ENCODE measurements at regions not wholly inside any gene's neighbourhood (a gene's known extent, or its start where the extent isn't known, plus 50 kb on each side); places are given as distances from the start of the nearest gene placed in this dataset.

DNA sequence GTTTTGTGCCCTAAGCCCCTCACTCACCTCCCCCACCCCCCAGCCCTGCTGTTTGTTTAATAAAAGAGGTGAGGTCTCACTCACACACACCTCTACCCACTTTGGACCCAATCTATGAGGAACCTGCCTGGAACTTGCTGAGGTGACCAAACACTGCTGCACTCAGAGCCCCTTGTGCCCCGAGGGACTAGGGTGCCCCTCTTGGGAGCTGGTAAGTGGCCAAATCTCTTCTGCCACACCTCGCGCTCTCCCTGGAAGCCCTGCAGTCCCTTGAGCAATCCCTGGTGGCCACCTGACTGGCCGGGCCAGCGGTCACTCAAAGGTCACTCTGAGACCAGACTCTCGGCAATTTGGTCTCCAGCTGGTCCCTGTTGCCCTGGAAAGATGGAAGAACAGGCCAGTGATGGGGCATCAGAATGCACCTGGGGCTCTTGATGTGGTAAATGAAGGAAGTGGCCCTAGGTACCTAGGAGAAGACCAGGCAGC lies 157.2 kb downstream of the MED10 start:
- no peaks in the 10 kb centered on the region for H3K27me3 ChIP-seq (ENCODE audit: insufficient read depth, poor library complexity, severe bottlenecking)
- no peak overlapping the region for H3K27ac ChIP-seq (replicated peaks)
- H3K4me3 ChIP-seq (replicated peaks; ENCODE audit: insufficient read depth, low read length), result no peak overlapping the region
- DNase-seq (ENCODE audit: low read depth in 1 of 2, low spot score in 1 of 2), result no peak
- TF ChIP-seq POLR2AphosphoS5 (IDR thresholded peaks at IDR 0.05; ENCODE audit: low read depth), result no peak

DNA sequence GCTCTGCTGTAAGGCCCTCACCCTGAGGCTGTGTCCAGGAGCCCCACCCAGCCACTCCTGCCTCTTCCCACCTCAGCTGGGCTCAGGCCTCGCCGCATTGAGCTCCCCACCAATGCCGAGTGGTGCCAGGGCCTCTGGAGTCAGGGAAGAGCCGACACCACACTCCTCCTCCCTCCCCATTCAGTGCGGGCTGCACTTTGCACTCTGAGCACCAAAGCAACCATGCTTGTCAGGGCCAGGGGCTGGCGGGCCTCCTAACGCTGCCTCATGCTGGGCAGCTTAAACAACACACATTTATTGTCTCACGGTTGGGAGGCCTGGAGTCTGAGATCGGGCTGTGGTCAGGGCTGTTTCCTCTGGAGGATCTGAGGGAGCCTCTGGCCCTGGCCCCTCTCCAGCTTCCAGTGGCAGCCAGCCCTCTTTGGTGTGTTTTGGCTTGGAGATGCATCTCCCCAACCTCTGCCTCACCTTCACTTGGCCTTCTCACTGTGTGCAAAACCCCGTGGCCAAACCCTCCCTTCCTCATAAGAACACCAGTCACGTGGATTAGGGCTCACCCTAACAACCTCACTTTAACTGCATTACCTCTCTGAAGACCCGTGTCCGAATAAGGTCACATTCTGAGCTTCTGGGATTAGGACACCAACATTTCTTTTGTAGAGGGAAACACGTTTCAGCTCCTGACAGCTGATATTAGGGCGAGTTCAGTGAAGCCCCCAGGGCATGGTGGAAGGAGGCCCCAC lies 157.8 kb downstream of the MED10 start:
- H3K27me3 ChIP-seq (ENCODE audit: insufficient read depth, poor library complexity, severe bottlenecking), result no peaks in the 10 kb centered on the region
- H3K27ac ChIP-seq (replicated peaks), result no peak overlapping the region
- H3K4me3 ChIP-seq (replicated peaks; ENCODE audit: insufficient read depth, low read length), result no peak overlapping the region
- DNase-seq (ENCODE audit: low read depth in 1 of 2, low spot score in 1 of 2), result no peak
- TF ChIP-seq, protein P1, sequence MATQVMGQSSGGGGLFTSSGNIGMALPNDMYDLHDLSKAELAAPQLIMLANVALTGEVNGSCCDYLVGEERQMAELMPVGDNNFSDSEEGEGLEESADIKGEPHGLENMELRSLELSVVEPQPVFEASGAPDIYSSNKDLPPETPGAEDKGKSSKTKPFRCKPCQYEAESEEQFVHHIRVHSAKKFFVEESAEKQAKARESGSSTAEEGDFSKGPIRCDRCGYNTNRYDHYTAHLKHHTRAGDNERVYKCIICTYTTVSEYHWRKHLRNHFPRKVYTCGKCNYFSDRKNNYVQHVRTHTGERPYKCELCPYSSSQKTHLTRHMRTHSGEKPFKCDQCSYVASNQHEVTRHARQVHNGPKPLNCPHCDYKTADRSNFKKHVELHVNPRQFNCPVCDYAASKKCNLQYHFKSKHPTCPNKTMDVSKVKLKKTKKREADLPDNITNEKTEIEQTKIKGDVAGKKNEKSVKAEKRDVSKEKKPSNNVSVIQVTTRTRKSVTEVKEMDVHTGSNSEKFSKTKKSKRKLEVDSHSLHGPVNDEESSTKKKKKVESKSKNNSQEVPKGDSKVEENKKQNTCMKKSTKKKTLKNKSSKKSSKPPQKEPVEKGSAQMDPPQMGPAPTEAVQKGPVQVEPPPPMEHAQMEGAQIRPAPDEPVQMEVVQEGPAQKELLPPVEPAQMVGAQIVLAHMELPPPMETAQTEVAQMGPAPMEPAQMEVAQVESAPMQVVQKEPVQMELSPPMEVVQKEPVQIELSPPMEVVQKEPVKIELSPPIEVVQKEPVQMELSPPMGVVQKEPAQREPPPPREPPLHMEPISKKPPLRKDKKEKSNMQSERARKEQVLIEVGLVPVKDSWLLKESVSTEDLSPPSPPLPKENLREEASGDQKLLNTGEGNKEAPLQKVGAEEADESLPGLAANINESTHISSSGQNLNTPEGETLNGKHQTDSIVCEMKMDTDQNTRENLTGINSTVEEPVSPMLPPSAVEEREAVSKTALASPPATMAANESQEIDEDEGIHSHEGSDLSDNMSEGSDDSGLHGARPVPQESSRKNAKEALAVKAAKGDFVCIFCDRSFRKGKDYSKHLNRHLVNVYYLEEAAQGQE (IDR thresholded peaks at IDR 0.05; ENCODE audit: insufficient replicate concordance, low read depth), result no peak
- TF ChIP-seq, protein P2, sequence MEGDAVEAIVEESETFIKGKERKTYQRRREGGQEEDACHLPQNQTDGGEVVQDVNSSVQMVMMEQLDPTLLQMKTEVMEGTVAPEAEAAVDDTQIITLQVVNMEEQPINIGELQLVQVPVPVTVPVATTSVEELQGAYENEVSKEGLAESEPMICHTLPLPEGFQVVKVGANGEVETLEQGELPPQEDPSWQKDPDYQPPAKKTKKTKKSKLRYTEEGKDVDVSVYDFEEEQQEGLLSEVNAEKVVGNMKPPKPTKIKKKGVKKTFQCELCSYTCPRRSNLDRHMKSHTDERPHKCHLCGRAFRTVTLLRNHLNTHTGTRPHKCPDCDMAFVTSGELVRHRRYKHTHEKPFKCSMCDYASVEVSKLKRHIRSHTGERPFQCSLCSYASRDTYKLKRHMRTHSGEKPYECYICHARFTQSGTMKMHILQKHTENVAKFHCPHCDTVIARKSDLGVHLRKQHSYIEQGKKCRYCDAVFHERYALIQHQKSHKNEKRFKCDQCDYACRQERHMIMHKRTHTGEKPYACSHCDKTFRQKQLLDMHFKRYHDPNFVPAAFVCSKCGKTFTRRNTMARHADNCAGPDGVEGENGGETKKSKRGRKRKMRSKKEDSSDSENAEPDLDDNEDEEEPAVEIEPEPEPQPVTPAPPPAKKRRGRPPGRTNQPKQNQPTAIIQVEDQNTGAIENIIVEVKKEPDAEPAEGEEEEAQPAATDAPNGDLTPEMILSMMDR (IDR thresholded peaks at IDR 0.05; ENCODE audit: insufficient read depth, low read length), result no peak
- TF ChIP-seq SPI1 (IDR thresholded peaks at IDR 0.05; ENCODE audit: borderline replicate concordance, low read depth) (no peak), GABPA (IDR thresholded peaks at IDR 0.05; ENCODE audit: low read depth) (no peak), POLR2AphosphoS5 (IDR thresholded peaks at IDR 0.05; ENCODE audit: low read depth) (no peak)

DNA sequence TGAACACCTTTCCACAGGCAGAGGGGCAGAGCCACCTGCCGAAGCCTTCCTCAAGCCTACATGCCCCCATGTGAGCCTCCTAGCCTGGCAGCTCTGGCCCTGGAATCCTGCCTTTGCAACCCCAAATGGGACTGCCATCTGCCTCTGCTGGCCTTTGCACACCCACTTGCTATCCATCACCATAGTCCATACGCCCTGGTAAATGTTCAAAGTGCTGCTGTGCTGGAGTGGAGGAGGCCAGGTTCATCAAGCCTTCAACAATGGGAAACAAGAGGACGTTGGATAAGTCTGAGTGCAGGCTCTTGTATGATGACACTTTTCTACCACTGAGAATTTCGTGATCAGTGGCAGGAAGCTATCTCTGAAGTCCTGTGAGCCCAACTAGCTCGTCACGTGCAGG lies 159.8 kb downstream of the MED10 start:
- H3K27me3 ChIP-seq (ENCODE audit: insufficient read depth, poor library complexity, severe bottlenecking), result no peaks in the 10 kb centered on the region

More for the DNA sequence above, 159.8 kb downstream of the MED10 start:
- Histone ChIP-seq H3K27ac (replicated peaks) (no peak overlapping the region), H3K4me3 (replicated peaks; ENCODE audit: insufficient read depth, low read length) (no peak overlapping the region)
- no peak for DNase-seq (ENCODE audit: low read depth in 1 of 2, low spot score in 1 of 2)
- no peak for TF ChIP-seq SPI1 (IDR thresholded peaks at IDR 0.05; ENCODE audit: borderline replicate concordance, low read depth)
- TF ChIP-seq, protein P1 (IDR thresholded peaks at IDR 0.05; ENCODE audit: insufficient replicate concordance, low read depth), result no peak
- no peak for TF ChIP-seq GABPA (IDR thresholded peaks at IDR 0.05; ENCODE audit: low read depth)
- no peak for TF ChIP-seq POLR2AphosphoS5 (IDR thresholded peaks at IDR 0.05; ENCODE audit: low read depth)
- TF ChIP-seq, protein P2 (IDR thresholded peaks at IDR 0.05; ENCODE audit: insufficient read depth, low read length), result no peak

All from HL-60 (cell line).